IPS-20b (cell line): ENCODE measurements at regions not wholly inside any gene's neighbourhood (a gene's known extent, or its start where the extent isn't known, plus 50 kb on each side); places are given as distances from the start of the nearest gene placed in this dataset.
"Not testable (repeated sequence)": the region's sequence is repeated elsewhere in the genome, so short reads cannot be mapped to it uniquely, and the experiment has no call there.

Source experiments
- H3K27ac ChIP-seq: one replicate; pipeline ENCODE4 v1.5.1; 2013; ENCODE audit warnings: low read length
- H3K27me3 ChIP-seq: 2 replicates; pipeline ENCODE4 v1.6.1; 2013; ENCODE audit warnings: mild to moderate bottlenecking, low read length, inconsistent platforms; ENCODE audit not compliant: insufficient read depth
- H3K36me3 ChIP-seq: 2 replicates; pipeline ENCODE4 v1.6.1; 2013; ENCODE audit warnings: low read depth, mild to moderate bottlenecking, inconsistent platforms, low read length, moderate library complexity; ENCODE audit not compliant: insufficient read depth
- H3K4me1 ChIP-seq: 2 replicates; pipeline ENCODE4 v1.6.1; 2013; ENCODE audit warnings: mild to moderate bottlenecking, control low read depth, inconsistent platforms, low read length, moderate library complexity; ENCODE audit not compliant: insufficient read depth
- H3K4me3 ChIP-seq: 2 replicates; pipeline ENCODE4 v1.5.1; 2013; ENCODE audit warnings: mild to moderate bottlenecking, low read length, inconsistent platforms
- H3K9ac ChIP-seq: 2 replicates; pipeline ENCODE4 v1.6.1; 2013; ENCODE audit warnings: low read depth, mild to moderate bottlenecking, inconsistent platforms, low read length, moderate library complexity
- H3K9me3 ChIP-seq: 2 replicates; pipeline ENCODE4 v1.6.1; 2013; ENCODE audit warnings: mild to moderate bottlenecking, low read depth, low read length, inconsistent platforms; ENCODE audit not compliant: insufficient read depth

GRCh38 chr2:17148407-17149145, 369.7 kb downstream of the RAD51AP2 start:
- Histone ChIP-seq H3K4me1 (peaks cover 10% of the 10 kb centered on the region; the same call in 1 of the 2 replicates), H3K9ac (no peak overlapping the region), H3K9me3 (no peaks in the 10 kb centered on the region), H3K27me3 (no peaks in the 10 kb centered on the region), H3K36me3 (no peaks in the 10 kb centered on the region), H3K4me3 (no peak overlapping the region), H3K27ac (no peak overlapping the region)

- H3K4me1 ChIP-seq, result peaks cover 10% of the 10 kb centered on the region; the same call in 1 of the 2 replicates
- H3K27ac ChIP-seq, result no peak overlapping the region
- H3K4me3 ChIP-seq, result no peak overlapping the region
- H3K9ac ChIP-seq, result no peak overlapping the region
- no peaks in the 10 kb centered on the region for H3K36me3 ChIP-seq
- H3K27me3 ChIP-seq, result no peaks in the 10 kb centered on the region
- no peaks in the 10 kb centered on the region for H3K9me3 ChIP-seq
Measured at GRCh38 chr2:17146358-17146757, 371.9 kb downstream of the RAD51AP2 start.

GRCh38 chr2:17136877-17137276, 381.4 kb downstream of the RAD51AP2 start:
- no peaks in the 10 kb centered on the region for H3K9me3 ChIP-seq
- no peaks in the 10 kb centered on the region for H3K4me1 ChIP-seq
- H3K27me3 ChIP-seq, result no peaks in the 10 kb centered on the region
- H3K36me3 ChIP-seq, result no peaks in the 10 kb centered on the region
- H3K4me3 ChIP-seq, result no peak overlapping the region
- H3K9ac ChIP-seq, result no peak overlapping the region
- no peak overlapping the region for H3K27ac ChIP-seq

- Histone ChIP-seq H3K4me3 (no peak overlapping the region), H3K27ac (no peak overlapping the region), H3K4me1 (no peaks in the 10 kb centered on the region), H3K9me3 (no peaks in the 10 kb centered on the region), H3K27me3 (no peaks in the 10 kb centered on the region), H3K9ac (no peak overlapping the region), H3K36me3 (no peaks in the 10 kb centered on the region)
Measured at GRCh38 chr2:17136231-17136630, 382.0 kb downstream of the RAD51AP2 start.

- no peak overlapping the region for H3K4me3 ChIP-seq
- no peak overlapping the region for H3K27ac ChIP-seq
Measured at GRCh38 chr2:17135619-17136018, 382.6 kb downstream of the RAD51AP2 start.

GRCh38 chr2:17133052-17133671, 385.1 kb downstream of the RAD51AP2 start:
- H3K9ac ChIP-seq, result no peak overlapping the region
- no peaks in the 10 kb centered on the region for H3K27me3 ChIP-seq
- H3K4me3 ChIP-seq, result no peak overlapping the region

More at GRCh38 chr2:17135619-17136018, 382.6 kb downstream of the RAD51AP2 start:
- Histone ChIP-seq H3K4me1 (no peaks in the 10 kb centered on the region), H3K9ac (no peak overlapping the region), H3K36me3 (no peaks in the 10 kb centered on the region), H3K9me3 (no peaks in the 10 kb centered on the region), H3K27me3 (no peaks in the 10 kb centered on the region)

GRCh38 chr2:17130627-17131026, 387.6 kb downstream of the RAD51AP2 start:
- not testable (repeated sequence) for H3K27me3 ChIP-seq, H3K36me3 ChIP-seq, H3K4me3 ChIP-seq, H3K27ac ChIP-seq, H3K4me1 ChIP-seq, H3K9me3 ChIP-seq, H3K9ac ChIP-seq

More at GRCh38 chr2:17133052-17133671, 385.1 kb downstream of the RAD51AP2 start:
- no peaks in the 10 kb centered on the region for H3K4me1 ChIP-seq
- H3K36me3 ChIP-seq, result no peaks in the 10 kb centered on the region
- no peak overlapping the region for H3K27ac ChIP-seq
- no peaks in the 10 kb centered on the region for H3K9me3 ChIP-seq

GRCh38 chr2:17125989-17126620, 392.1 kb downstream of the RAD51AP2 start:
- Histone ChIP-seq H3K36me3 (no peaks in the 10 kb centered on the region), H3K27ac (no peak overlapping the region), H3K4me1 (no peaks in the 10 kb centered on the region), H3K9me3 (no peaks in the 10 kb centered on the region), H3K4me3 (no peak overlapping the region), H3K9ac (no peak overlapping the region), H3K27me3 (no peaks in the 10 kb centered on the region)

- Histone ChIP-seq H3K9ac (no peak overlapping the region), H3K4me1 (no peaks in the 10 kb centered on the region), H3K27me3 (no peaks in the 10 kb centered on the region)
Measured at GRCh38 chr2:17124575-17125318, 393.5 kb downstream of the RAD51AP2 start.

GRCh38 chr2:17122887-17123501, 395.2 kb downstream of the RAD51AP2 start:
- Histone ChIP-seq H3K4me3 (no peak overlapping the region), H3K9ac (no peak overlapping the region), H3K4me1 (no peaks in the 10 kb centered on the region), H3K27me3 (no peaks in the 10 kb centered on the region), H3K9me3 (no peaks in the 10 kb centered on the region), H3K36me3 (no peaks in the 10 kb centered on the region), H3K27ac (no peak overlapping the region)

More at GRCh38 chr2:17124575-17125318, 393.5 kb downstream of the RAD51AP2 start:
- no peaks in the 10 kb centered on the region for H3K36me3 ChIP-seq
- no peak overlapping the region for H3K27ac ChIP-seq
- no peak overlapping the region for H3K4me3 ChIP-seq
- no peaks in the 10 kb centered on the region for H3K9me3 ChIP-seq

- H3K27me3 ChIP-seq, result no peaks in the 10 kb centered on the region
- no peak overlapping the region for H3K9ac ChIP-seq
- H3K27ac ChIP-seq, result no peak overlapping the region
- no peaks in the 10 kb centered on the region for H3K9me3 ChIP-seq
- H3K4me1 ChIP-seq, result no peaks in the 10 kb centered on the region
- H3K4me3 ChIP-seq, result no peak overlapping the region
- H3K36me3 ChIP-seq, result no peaks in the 10 kb centered on the region
Measured at GRCh38 chr2:17115466-17115865, 402.8 kb downstream of the RAD51AP2 start.
